NCI-H2029 (cell line): ENCODE measurements at regions not wholly inside any gene's neighbourhood (a gene's known extent, or its start where the extent isn't known, plus 50 kb on each side); places are given as distances from the start of the nearest gene placed in this dataset.

Source experiments
- DNase-seq: peaks from one replicate; lab custom pipeline; 2025; lab: John Stamatoyannopoulos, UW

- DNase-seq, result no peak
These were observed 54.1 kb upstream of the FOXQ1 start for GRCh38 chr6:1257778-1258177.

DNA sequence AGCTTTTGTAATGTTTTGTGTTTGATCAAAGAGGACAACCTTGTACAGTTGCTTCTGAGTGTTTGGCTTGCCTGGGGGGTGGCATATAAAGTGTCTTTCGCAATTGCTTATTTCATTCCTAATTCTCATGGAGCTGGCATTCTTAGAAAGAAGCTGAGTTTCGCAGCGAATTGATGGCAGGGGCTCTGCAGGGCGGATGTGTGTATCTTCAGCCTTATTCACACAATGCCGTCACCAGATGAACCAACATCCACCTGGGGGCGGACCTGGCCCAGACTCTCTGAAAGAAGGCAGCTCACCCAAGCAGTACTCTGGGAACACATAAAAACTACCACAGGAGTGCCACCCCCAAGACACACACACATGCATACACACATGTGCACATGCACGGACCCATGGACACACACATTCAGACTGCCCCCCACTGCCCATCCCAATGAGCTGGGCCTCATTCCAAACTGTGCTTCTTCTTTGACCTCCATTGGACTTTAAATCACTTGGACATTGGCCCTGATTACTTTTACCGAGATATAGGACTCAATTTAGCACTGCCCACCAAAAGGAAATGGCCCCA is 55.4 kb upstream of the FOXQ1 start:
- DNase-seq, result no peak

GRCh38 chr6:1255636-1256365 is 56.1 kb upstream of the FOXQ1 start:
- no peak for DNase-seq

GRCh38 chr6:1254326-1254725 is 57.6 kb upstream of the FOXQ1 start:
- no peak for DNase-seq

DNA sequence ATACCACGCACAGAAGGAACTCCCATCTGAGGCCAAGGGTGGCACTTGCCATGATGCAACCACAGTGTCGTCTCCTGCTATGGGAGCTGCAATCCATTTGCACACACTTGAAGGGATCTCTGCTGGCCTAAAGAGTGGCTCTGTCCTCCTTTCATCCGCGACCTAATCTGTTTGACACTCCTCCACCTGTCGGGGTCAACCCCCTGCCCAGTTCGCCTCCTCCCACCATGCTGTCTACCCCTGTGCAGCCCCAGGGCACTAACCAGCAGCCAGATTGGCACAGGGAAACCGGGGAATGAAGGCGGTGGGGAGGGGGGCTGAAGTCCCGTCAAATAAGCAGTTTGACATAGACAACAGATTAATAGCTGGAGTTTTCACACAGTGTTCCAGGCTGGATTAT is 58.1 kb upstream of the FOXQ1 start:
- DNase-seq, result no peak

DNA sequence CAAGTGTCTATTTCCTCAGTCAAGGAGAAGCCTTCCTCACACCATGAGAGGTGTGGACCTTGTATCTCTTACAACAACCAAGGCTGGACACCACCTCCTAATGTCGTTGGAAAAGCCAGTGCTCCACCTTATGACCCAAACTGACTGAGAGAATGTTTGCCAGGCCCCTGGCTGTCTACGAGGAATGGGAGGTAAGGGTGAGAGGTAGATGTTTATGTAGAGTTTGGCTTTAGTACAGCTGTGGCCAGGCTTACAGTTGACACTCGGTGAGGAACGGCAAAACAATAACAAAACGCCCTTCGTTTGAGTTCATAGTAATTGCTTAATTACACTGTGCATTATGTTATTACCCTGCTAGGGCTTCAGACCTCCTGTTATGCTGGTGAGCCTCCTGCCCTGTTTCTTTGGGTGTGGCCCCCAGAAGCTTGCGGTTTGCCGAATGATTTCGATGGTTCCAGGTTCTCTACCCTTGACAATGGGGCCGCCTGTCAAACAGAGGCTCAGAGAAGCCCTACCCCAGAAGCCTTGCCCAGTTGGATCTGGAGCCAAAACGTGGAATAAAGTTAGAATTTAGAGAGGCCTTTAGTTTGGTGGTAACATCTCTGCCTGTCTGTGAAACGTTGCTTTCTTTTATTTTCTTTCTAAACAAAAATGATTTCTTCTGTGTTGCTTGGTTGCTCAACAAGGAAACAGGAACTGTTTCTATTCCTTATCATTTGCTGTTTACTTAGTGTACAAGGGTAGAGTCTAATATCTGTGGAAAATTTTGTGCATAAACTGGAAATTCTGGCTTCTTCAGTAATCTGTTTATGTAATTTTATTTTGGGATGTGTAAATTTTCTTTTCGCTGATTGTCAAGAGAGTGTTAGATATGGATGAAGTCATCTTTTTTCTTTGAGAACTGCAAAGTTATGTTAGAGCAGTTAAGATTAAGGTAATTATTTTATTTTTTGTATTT is 60.4 kb upstream of the FOXQ1 start:
- DNase-seq, result no peak

DNA sequence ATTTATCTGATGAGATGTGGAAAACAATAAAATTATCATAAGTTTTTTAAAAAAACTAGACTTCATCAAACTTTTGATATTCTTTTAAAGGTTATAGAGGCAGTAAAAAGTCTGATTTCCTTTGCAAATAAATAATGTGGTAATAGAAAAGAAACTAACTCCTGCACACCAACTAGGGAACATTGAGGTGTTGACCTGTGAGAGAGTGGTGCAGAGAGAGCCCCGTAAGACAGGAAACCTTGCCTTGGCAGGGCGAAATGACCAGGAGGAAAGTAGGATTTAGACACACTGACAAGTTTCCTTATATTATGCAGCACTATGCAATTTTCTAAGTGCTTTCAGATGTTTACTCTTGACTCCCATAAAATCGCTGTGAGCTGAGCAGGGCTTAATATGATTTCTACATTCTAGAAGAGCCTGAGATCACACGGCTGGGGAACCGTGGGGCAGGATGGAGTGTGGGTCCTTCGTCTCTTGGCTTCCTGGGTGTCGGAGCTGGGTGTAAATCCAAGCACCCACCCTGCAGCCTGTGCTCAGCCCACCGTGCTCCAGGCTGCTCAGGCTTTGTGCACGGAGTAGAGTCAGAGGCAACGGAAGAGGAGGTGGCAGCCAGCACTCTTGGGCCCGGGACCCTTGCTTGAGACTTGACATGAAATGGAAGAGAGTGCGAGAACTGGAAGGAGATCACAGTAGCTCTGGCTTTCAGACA is 61.3 kb upstream of the FOXQ1 start:
- DNase-seq, result no peak

GRCh38 chr6:1247894-1248293 is 64.0 kb upstream of the FOXQ1 start:
- DNase-seq, result no peak

DNA sequence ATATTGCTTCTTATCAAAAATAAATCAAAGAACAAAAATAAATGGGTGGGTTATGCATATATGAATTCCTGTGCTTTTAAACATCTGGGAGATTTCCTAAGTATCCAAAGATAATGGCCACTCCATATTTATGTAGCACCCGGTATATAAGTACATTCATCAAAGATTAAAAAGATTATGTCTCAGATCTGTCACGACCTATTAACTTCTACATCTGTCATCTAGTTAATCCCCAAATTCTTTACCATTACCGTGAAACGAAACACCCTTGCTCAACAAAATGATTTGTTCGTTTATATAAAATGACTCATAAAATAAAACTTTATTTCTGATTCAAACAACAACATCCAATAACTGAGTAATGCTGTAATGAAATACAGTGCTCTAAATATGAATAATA is 64.8 kb upstream of the FOXQ1 start:
- no peak for DNase-seq

DNA sequence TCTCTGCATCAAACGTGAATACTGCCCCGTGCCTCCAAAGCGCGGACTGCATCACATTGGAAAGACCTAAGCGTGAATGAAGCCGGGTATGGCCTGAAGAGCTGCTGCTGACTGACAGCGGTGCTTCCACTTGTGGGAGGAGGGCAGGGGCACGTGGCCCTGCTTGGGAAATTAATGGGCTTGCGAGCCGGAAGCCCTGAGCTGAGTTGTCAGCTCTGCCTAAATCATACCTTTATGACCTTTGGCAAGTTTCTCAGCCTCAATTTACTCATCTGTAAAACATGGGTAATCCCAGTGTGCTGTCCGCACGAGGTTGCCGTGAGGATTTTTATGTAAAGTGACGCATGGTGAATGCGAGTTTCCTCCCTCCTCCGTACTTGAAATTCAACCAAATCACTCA is 67.0 kb upstream of the FOXQ1 start:
- DNase-seq, result no peak

DNA sequence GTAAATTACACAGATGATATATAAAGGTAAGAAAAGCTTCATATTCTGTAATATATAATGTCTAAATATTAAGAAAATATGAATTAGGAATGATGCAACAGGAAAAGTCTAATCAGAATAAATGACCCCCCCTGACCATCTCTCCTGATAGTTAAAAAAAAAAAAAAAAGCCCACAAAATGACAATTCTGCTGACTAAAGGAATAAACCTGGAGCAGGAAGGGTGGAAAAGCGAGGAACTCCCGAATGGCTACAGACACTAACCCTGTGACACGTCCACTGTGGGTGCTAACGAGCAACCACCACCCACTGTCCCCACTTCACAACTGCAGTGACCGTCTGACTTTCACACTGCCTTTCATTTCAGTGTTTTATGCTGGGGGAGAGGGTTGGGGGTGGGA is 67.6 kb upstream of the FOXQ1 start:
- no peak for DNase-seq

GRCh38 chr6:1242446-1242845 is 69.5 kb upstream of the FOXQ1 start:
- DNase-seq, result no peak

DNA sequence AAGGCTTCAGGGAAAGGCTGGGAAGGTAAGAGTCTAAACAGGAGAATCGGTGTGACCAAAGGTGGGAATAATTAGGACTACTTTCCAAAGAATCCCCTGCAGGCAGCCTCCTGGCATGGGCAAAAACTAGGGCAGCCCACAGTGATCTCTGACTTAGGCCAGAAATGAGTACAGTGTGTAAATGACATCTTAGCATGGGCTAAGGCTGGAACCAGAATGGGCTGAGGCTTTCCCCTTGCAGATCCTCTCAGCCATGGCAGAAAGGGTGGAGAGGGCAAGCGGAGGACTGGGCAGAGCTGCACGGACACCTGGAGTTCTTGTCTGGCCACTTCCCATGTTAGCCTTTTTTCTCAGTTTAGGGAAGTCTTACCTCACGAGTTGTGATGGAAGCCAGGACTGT is 69.9 kb upstream of the FOXQ1 start:
- no peak for DNase-seq

- no peak for DNase-seq
These were observed 71.1 kb upstream of the FOXQ1 start for GRCh38 chr6:1240766-1241318.

DNA sequence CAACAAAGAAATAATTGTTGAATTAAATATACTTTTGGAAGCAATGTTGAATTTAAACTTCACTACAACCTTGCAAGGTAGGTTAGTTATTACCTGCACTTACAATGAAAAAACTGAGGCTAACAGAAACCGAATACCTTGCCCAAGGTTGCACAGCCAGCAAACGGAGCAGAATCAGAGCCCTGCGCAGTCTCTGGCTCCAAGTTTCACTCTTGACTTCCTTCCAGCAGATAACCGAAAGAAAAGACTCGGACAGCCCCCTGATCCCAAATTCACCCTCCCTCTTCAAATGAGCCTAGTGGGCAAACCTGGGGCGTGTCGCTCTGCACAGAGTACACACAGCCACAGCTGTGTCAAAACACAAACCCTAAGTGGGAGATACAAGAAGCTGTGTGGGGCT is 72.1 kb upstream of the FOXQ1 start:
- DNase-seq, result no peak

GRCh38 chr6:1238040-1238439 is 73.9 kb upstream of the FOXQ1 start:
- DNase-seq, result no peak

GRCh38 chr6:1237636-1238035 is 74.3 kb upstream of the FOXQ1 start:
- DNase-seq, result no peak

DNA sequence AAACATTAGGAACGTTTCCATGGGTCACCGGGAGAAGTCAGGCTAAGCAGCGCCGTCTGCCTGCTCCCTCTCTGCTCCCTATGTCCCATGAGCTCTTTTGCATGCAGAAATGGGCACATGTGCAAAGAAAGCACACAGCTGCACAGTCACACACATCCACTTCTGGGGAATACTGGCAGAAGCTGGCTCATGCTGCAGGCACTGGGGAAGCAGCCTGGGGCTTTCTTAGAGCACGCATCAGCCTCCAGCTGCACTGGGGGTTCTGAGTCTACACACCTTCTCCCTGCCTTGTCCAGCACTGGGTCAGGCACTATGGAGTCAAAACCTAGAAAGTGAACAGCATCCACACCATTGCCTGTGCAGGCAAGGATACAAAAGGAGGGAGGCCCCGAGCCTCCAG is 76.1 kb upstream of the FOXQ1 start:
- DNase-seq, result no peak

DNA sequence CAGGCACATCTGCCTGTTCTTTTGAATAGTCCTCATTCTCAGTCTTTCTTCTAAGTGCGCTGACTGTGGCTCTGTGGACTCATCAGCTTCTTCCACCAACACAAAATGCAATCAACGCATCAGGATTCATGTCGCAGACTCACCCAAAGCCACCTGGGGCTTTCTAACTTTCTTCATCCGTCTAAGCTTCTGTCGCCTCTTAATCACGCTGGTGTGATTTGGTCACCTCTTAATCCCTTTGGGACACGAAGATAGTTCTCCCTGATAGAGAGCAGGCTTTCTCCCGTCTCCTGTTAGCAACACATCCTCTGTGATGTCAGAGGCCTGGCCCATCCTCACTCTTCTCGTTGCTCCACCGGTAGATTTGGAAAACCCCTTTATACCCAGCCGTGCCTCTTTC is 78.0 kb upstream of the FOXQ1 start:
- DNase-seq, result no peak

DNA sequence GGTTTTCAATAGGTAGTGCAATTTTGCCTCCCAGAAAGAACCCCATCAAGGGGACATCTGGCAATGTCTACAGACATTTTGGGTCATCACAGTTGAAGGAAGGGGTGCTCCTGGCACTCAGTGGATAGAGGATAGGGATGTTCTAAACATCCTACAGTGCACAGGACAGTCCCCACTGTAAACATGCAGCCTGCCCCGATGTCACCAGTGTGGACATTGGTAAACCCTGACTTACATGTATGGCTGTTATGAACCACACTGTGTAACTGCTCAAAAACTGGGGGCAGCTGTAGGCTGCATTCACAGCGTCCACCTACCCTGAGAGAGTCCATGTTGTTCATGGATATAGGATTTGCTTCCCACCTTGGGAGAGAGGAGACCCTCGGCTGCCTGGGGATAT is 79.3 kb upstream of the FOXQ1 start:
- DNase-seq, result no peak

GRCh38 chr6:1231941-1232340 is 80.0 kb upstream of the FOXQ1 start:
- no peak for DNase-seq
